22Rv1 (cell line): ENCODE measurements at regions not wholly inside any gene's neighbourhood (a gene's known extent, or its start where the extent isn't known, plus 50 kb on each side); places are given as distances from the start of the nearest gene placed in this dataset.

ENCODE experiments used
- ZFX ChIP-seq: fragments of 450-650 bp; IDR thresholded peaks from 2 replicates; pipeline ENCODE4 v1.6.1; 2017; ENCODE audit warnings: antibody characterized with exemption, borderline replicate concordance
- TF ChIP-seq, protein P1 (sequence below): fragments of 450-650 bp; IDR thresholded peaks from 2 replicates; pipeline ENCODE4 v1.5.1; 2017; ENCODE audit warnings: mild to moderate bottlenecking

- TF ChIP-seq, protein P1, sequence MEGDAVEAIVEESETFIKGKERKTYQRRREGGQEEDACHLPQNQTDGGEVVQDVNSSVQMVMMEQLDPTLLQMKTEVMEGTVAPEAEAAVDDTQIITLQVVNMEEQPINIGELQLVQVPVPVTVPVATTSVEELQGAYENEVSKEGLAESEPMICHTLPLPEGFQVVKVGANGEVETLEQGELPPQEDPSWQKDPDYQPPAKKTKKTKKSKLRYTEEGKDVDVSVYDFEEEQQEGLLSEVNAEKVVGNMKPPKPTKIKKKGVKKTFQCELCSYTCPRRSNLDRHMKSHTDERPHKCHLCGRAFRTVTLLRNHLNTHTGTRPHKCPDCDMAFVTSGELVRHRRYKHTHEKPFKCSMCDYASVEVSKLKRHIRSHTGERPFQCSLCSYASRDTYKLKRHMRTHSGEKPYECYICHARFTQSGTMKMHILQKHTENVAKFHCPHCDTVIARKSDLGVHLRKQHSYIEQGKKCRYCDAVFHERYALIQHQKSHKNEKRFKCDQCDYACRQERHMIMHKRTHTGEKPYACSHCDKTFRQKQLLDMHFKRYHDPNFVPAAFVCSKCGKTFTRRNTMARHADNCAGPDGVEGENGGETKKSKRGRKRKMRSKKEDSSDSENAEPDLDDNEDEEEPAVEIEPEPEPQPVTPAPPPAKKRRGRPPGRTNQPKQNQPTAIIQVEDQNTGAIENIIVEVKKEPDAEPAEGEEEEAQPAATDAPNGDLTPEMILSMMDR: no peak
- no peak for TF ChIP-seq ZFX
Measured at GRCh38 chr14:55814873-55815272, 234.9 kb downstream of the KTN1 start.
